Hepatocyte (in vitro differentiated cells): ENCODE measurements at regions not wholly inside any gene's neighbourhood (a gene's known extent, or its start where the extent isn't known, plus 50 kb on each side); places are given as distances from the start of the nearest gene placed in this dataset.

Source experiments
- CTCF ChIP-seq: fragments of 200-600 bp; sonication (generic); IDR thresholded peaks from 2 replicates; pipeline ENCODE4 v1.5.1; 2016; ENCODE audit warnings: antibody characterized with exemption, mild to moderate bottlenecking; ENCODE audit not compliant: poor library complexity
- EZH2 ChIP-seq: fragments of 200-600 bp; sonication (generic); IDR thresholded peaks from 2 replicates; pipeline ENCODE4 v1.6.1; 2016; ENCODE audit warnings: antibody characterized with exemption, mild to moderate bottlenecking, borderline replicate concordance

GRCh38 chr17:13765701-13766100, 164.0 kb upstream of the HS3ST3A1 start:
- TF ChIP-seq CTCF, result no peak
- TF ChIP-seq EZH2, result no peak
